NCI-H1930 (cell line): ENCODE measurements at regions not wholly inside any gene's neighbourhood (a gene's known extent, or its start where the extent isn't known, plus 50 kb on each side); places are given as distances from the start of the nearest gene placed in this dataset.
"Not testable (repeated sequence)": the region's sequence is repeated elsewhere in the genome, so short reads cannot be mapped to it uniquely, and the experiment has no call there.

ENCODE experiments used
- DNase-seq, 2 experiments: peaks; one replicate each; lab custom pipeline; 2025; lab: John Stamatoyannopoulos, UW

- DNase-seq, result no peak
These were observed 56.3 kb upstream of the NCKAP5 start for GRCh38 chr2:133624551-133624950.

GRCh38 chr2:133627741-133628140, 59.5 kb upstream of the NCKAP5 start:
- no peak for DNase-seq

GRCh38 chr2:133633309-133633708, 65.0 kb upstream of the NCKAP5 start:
- DNase-seq, result no peak

GRCh38 chr2:133633881-133634409, 65.7 kb upstream of the NCKAP5 start:
- DNase-seq, result no peak

- DNase-seq, result no peak
These were observed 66.9 kb upstream of the NCKAP5 start for GRCh38 chr2:133635131-133635530.

- no peak for DNase-seq
These were observed 68.0 kb upstream of the NCKAP5 start for GRCh38 chr2:133636287-133636686.

- no peak for DNase-seq
These were observed 71.8 kb upstream of the NCKAP5 start for GRCh38 chr2:133640103-133640502.

GRCh38 chr2:133641497-133641896, 73.2 kb upstream of the NCKAP5 start:
- DNase-seq, result no peak

GRCh38 chr2:133641942-133642725, 73.9 kb upstream of the NCKAP5 start:
- no peak for DNase-seq

- DNase-seq, result no peak
These were observed 74.5 kb upstream of the NCKAP5 start for GRCh38 chr2:133642791-133643191.

GRCh38 chr2:133643863-133644262, 75.6 kb upstream of the NCKAP5 start:
- no peak for DNase-seq

GRCh38 chr2:133644846-133645245, 76.6 kb upstream of the NCKAP5 start:
- no peak for DNase-seq

GRCh38 chr2:133647386-133647785, 79.1 kb upstream of the NCKAP5 start:
- DNase-seq, result not testable (repeated sequence)

- DNase-seq, result no peak
These were observed 83.6 kb upstream of the NCKAP5 start for GRCh38 chr2:133651861-133652260.

GRCh38 chr2:133652398-133652797, 84.1 kb upstream of the NCKAP5 start:
- DNase-seq, result no peak

- no peak for DNase-seq
These were observed 84.8 kb upstream of the NCKAP5 start for GRCh38 chr2:133653056-133653455.

- DNase-seq, result no peak
These were observed 86.7 kb upstream of the NCKAP5 start for GRCh38 chr2:133654949-133655348.

- no peak for DNase-seq
These were observed 87.3 kb upstream of the NCKAP5 start for GRCh38 chr2:133655610-133656009.

- no peak for DNase-seq
These were observed 89.3 kb upstream of the NCKAP5 start for GRCh38 chr2:133657591-133657990.

GRCh38 chr2:133658020-133658903, 90.0 kb upstream of the NCKAP5 start:
- no peak for DNase-seq

- DNase-seq, result no peak
These were observed 92.2 kb upstream of the NCKAP5 start for GRCh38 chr2:133660510-133660909.

- DNase-seq, result no peak
These were observed 93.1 kb upstream of the NCKAP5 start for GRCh38 chr2:133661392-133661791.

- DNase-seq, result no peak
These were observed 98.4 kb upstream of the NCKAP5 start for GRCh38 chr2:133666621-133667020.
